GM12878 (cell line): ENCODE measurements at regions not wholly inside any gene's neighbourhood (a gene's known extent, or its start where the extent isn't known, plus 50 kb on each side); places are given as distances from the start of the nearest gene placed in this dataset.

ENCODE experiments used
- CTCF ChIP-seq, 3 experiments: IDR thresholded peaks in 2 of 3; conservative IDR thresholded peaks in 1 of 3; 2 replicates each; pipeline ENCODE4 v1.5.1; 2011; ENCODE audit warnings: low read depth in 3 of 3, low read length in 3 of 3, mild to moderate bottlenecking in 3 of 3, control low read depth in 2 of 3, moderate library complexity in 2 of 3, inconsistent platforms in 1 of 3, mixed read lengths in 1 of 3; ENCODE audit not compliant: control insufficient read depth in 2 of 3, insufficient read depth in 1 of 3; ENCODE audit errors: extremely low read depth in 1 of 3
- FOXM1 ChIP-seq: IDR thresholded peaks from 2 replicates; pipeline ENCODE4 v1.6.1; 2012; ENCODE audit warnings: low read depth, mild to moderate bottlenecking, inconsistent platforms, low read length, moderate library complexity
- HDAC6 ChIP-seq: fragments of 200-600 bp; sonication (generic); IDR thresholded peaks from one replicate; pipeline ENCODE4 v1.8.0; 2017; ENCODE audit warnings: antibody characterized with exemption; ENCODE audit not compliant: unreplicated experiment
- NR2F1 ChIP-seq: fragments of 450-650 bp; conservative IDR thresholded peaks from 2 replicates; pipeline ENCODE4 v1.6.1; 2017; ENCODE audit warnings: mild to moderate bottlenecking
- STAT3 ChIP-seq: IDR thresholded peaks from 2 replicates; pipeline ENCODE4 v1.6.1; 2011; ENCODE audit warnings: low read depth, low read length, improper control_type of control experiment
- ZZZ3 ChIP-seq: IDR thresholded peaks from 2 replicates; pipeline ENCODE4 v1.6.1; 2011; ENCODE audit warnings: low read depth; ENCODE audit not compliant: control insufficient read depth, insufficient read length
- TF ChIP-seq, protein P1 (sequence below): IDR thresholded peaks from 2 replicates; pipeline ENCODE4 v1.6.1; 2011; ENCODE audit warnings: borderline replicate concordance, low read depth, mild to moderate bottlenecking, moderate library complexity, mixed read lengths, low read length; ENCODE audit not compliant: insufficient read depth; ENCODE audit errors: extremely low read length

GRCh38 chr9:86531273-86531970 lies 177.2 kb upstream of the TUT7 start:
- TF ChIP-seq ZZZ3 (no peak), CTCF (IDR thresholded peaks at IDR 0.05 in 2 of 3, conservative IDR thresholded peaks at IDR 0.05 in 1 of 3; ENCODE audit: control insufficient read depth in 2 of 3, extremely low read depth in 1 of 3, insufficient read depth in 1 of 3, low read depth in 3 of 3, low read length in 3 of 3) (no peak), FOXM1 (no peak), HDAC6 (no peak), STAT3 (no peak), NR2F1 (no peak)
- TF ChIP-seq, protein P1, sequence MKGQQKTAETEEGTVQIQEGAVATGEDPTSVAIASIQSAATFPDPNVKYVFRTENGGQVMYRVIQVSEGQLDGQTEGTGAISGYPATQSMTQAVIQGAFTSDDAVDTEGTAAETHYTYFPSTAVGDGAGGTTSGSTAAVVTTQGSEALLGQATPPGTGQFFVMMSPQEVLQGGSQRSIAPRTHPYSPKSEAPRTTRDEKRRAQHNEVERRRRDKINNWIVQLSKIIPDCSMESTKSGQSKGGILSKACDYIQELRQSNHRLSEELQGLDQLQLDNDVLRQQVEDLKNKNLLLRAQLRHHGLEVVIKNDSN: no peak
